HG03095 (cell line): ENCODE measurements at regions not wholly inside any gene's neighbourhood (a gene's known extent, or its start where the extent isn't known, plus 50 kb on each side); places are given as distances from the start of the nearest gene placed in this dataset.

Experiments used
- ATAC-seq: cut with Tn5 transposase; IDR thresholded peaks from one replicate; pipeline ENCODE4 v1.9.1; 2021; ENCODE audit warnings: moderate library complexity; ENCODE audit not compliant: unreplicated experiment

GRCh38 chr10:29858702-29859267 is 200.6 kb downstream of the JCAD start:
- ATAC-seq: no peak

- no peak for ATAC-seq
Observed at GRCh38 chr10:29857843-29858701, 201.3 kb downstream of the JCAD start.

GRCh38 chr10:29856295-29856694 is 203.1 kb downstream of the JCAD start:
- ATAC-seq: no peak

GRCh38 chr10:29853913-29854312 is 205.5 kb downstream of the JCAD start:
- ATAC-seq: no peak

- ATAC-seq: no peak
Observed at GRCh38 chr10:29851241-29851640, 208.1 kb downstream of the JCAD start.

GRCh38 chr10:29850371-29850770 is 209.0 kb downstream of the JCAD start:
- no peak for ATAC-seq

- ATAC-seq: no peak
Observed at GRCh38 chr10:29849886-29850285, 209.5 kb downstream of the JCAD start.

- ATAC-seq: no peak
Observed at GRCh38 chr10:29849126-29849833, 210.1 kb downstream of the JCAD start.

GRCh38 chr10:29846881-29847280 is 212.1 kb upstream of the SVIL start:
- no peak for ATAC-seq

GRCh38 chr10:29845166-29845565 is 210.4 kb upstream of the SVIL start:
- no peak for ATAC-seq

GRCh38 chr10:29843143-29843542 is 208.4 kb upstream of the SVIL start:
- no peak for ATAC-seq

GRCh38 chr10:29841724-29842649 is 207.2 kb upstream of the SVIL start:
- no peak for ATAC-seq

- no peak for ATAC-seq
Observed at GRCh38 chr10:29840516-29841276, 205.9 kb upstream of the SVIL start.

GRCh38 chr10:29839826-29840515 is 205.2 kb upstream of the SVIL start:
- ATAC-seq: no peak

GRCh38 chr10:29838539-29838938 is 203.8 kb upstream of the SVIL start:
- no peak for ATAC-seq

- ATAC-seq: no peak
Observed at GRCh38 chr10:29837586-29837985, 202.8 kb upstream of the SVIL start.

GRCh38 chr10:29836396-29836795 is 201.6 kb upstream of the SVIL start:
- ATAC-seq: no peak

- no peak for ATAC-seq
Observed at GRCh38 chr10:29835055-29835454, 200.3 kb upstream of the SVIL start.
